ENCODE measurements at regions not wholly inside any gene's neighbourhood (a gene's known extent, or its start where the extent isn't known, plus 50 kb on each side); places are given as distances from the start of the nearest gene placed in this dataset.

GRCh38 chr5:93929131-93929530 is 187.7 kb upstream of the POU5F2 start:
- no peaks in the 10 kb centered on the region for H3K27me3 Mint-ChIP-seq
- H3K4me1 Mint-ChIP-seq, result no peaks in the 10 kb centered on the region
- peaks cover 12% of the 10 kb centered on the region for H3K36me3 Mint-ChIP-seq
- H3K4me3 Mint-ChIP-seq, result no peak overlapping the region
- H3K9me3 Mint-ChIP-seq, result peaks cover 0 to 3% (median under 1%) of the 10 kb centered on the region in 3 donors
- H3K27ac Mint-ChIP-seq, result no peak overlapping the region

- H3K9me3 Mint-ChIP-seq, result no peaks in the 10 kb centered on the region
- H3K4me3 Mint-ChIP-seq, result no peak overlapping the region
- no peaks in the 10 kb centered on the region for H3K27me3 Mint-ChIP-seq
- H3K27ac Mint-ChIP-seq, result no peak overlapping the region
- peaks cover 5% of the 10 kb centered on the region for H3K36me3 Mint-ChIP-seq
- peaks cover 0 to 1% (median 0%) of the 10 kb centered on the region in 3 donors for H3K4me1 Mint-ChIP-seq
These were observed 185.6 kb upstream of the POU5F2 start for GRCh38 chr5:93926831-93927620.

- no peaks in the 10 kb centered on the region for H3K27me3 Mint-ChIP-seq
- no peak overlapping the region for H3K4me3 Mint-ChIP-seq
- peaks cover 7% of the 10 kb centered on the region for H3K36me3 Mint-ChIP-seq
- H3K4me1 Mint-ChIP-seq, result peaks cover 0 to 4% (median 0%) of the 10 kb centered on the region in 3 donors
- no peak overlapping the region for H3K27ac Mint-ChIP-seq
- H3K9me3 Mint-ChIP-seq, result no peaks in the 10 kb centered on the region
These were observed 183.9 kb upstream of the POU5F2 start for GRCh38 chr5:93925321-93925720.

- Mint-ChIP-seq H3K9me3 (no peaks in the 10 kb centered on the region), H3K27ac (no peak overlapping the region), H3K4me3 (no peak overlapping the region), H3K27me3 (no peaks in the 10 kb centered on the region), H3K36me3 (peaks cover 7% of the 10 kb centered on the region), H3K4me1 (peaks cover 0 to 4% (median 0%) of the 10 kb centered on the region in 3 donors)
These were observed 183.2 kb upstream of the POU5F2 start for GRCh38 chr5:93924628-93925027.

- Mint-ChIP-seq H3K36me3 (peaks cover 7% of the 10 kb centered on the region), H3K4me3 (no peak overlapping the region), H3K27ac (no peak overlapping the region), H3K9me3 (no peaks in the 10 kb centered on the region), H3K27me3 (no peaks in the 10 kb centered on the region), H3K4me1 (peaks cover 0 to 4% (median 0%) of the 10 kb centered on the region in 3 donors)
These were observed 181.2 kb upstream of the POU5F2 start for GRCh38 chr5:93922551-93922950.

GRCh38 chr5:93921001-93921400 is 179.6 kb upstream of the POU5F2 start:
- Mint-ChIP-seq H3K36me3 (peaks cover 7% of the 10 kb centered on the region), H3K9me3 (no peaks in the 10 kb centered on the region), H3K4me1 (peaks cover 0 to 4% (median 0%) of the 10 kb centered on the region in 3 donors), H3K27ac (no peak overlapping the region), H3K27me3 (no peaks in the 10 kb centered on the region), H3K4me3 (no peak overlapping the region)

GRCh38 chr5:93916872-93917271 is 175.5 kb upstream of the POU5F2 start:
- Mint-ChIP-seq H3K4me3 (no peak overlapping the region), H3K36me3 (no peaks in the 10 kb centered on the region), H3K9me3 (no peaks in the 10 kb centered on the region), H3K4me1 (peaks cover 0 to 1% (median 1%) of the 10 kb centered on the region in 3 donors), H3K27ac (no peak overlapping the region), H3K27me3 (no peaks in the 10 kb centered on the region)

- Mint-ChIP-seq H3K9me3 (no peaks in the 10 kb centered on the region), H3K4me3 (no peak overlapping the region), H3K36me3 (no peaks in the 10 kb centered on the region), H3K27me3 (no peaks in the 10 kb centered on the region), H3K4me1 (peaks cover 0 to 1% (median 0%) of the 10 kb centered on the region in 3 donors), H3K27ac (no peak overlapping the region)
These were observed 173.7 kb upstream of the POU5F2 start for GRCh38 chr5:93915142-93915553.

- no peaks in the 10 kb centered on the region for H3K36me3 Mint-ChIP-seq
- H3K27ac Mint-ChIP-seq, result no peak overlapping the region
- no peaks in the 10 kb centered on the region for H3K9me3 Mint-ChIP-seq
- H3K4me1 Mint-ChIP-seq, result peaks cover 0 to 1% (median 0%) of the 10 kb centered on the region in 3 donors
- no peak overlapping the region for H3K4me3 Mint-ChIP-seq
- no peaks in the 10 kb centered on the region for H3K27me3 Mint-ChIP-seq
These were observed 170.2 kb upstream of the POU5F2 start for GRCh38 chr5:93911609-93912008.

- no peaks in the 10 kb centered on the region for H3K4me1 Mint-ChIP-seq
- H3K9me3 Mint-ChIP-seq, result no peaks in the 10 kb centered on the region
These were observed 168.0 kb upstream of the POU5F2 start for GRCh38 chr5:93909356-93909755.

GRCh38 chr5:93904917-93905316 is 163.5 kb upstream of the POU5F2 start:
- Mint-ChIP-seq H3K4me3 (no peak overlapping the region), H3K9me3 (no peaks in the 10 kb centered on the region), H3K4me1 (no peaks in the 10 kb centered on the region), H3K36me3 (no peaks in the 10 kb centered on the region), H3K27ac (no peak overlapping the region), H3K27me3 (no peaks in the 10 kb centered on the region)

More at GRCh38 chr5:93909356-93909755, 168.0 kb upstream of the POU5F2 start:
- Mint-ChIP-seq H3K4me3 (no peak overlapping the region), H3K27me3 (no peaks in the 10 kb centered on the region), H3K36me3 (no peaks in the 10 kb centered on the region), H3K27ac (no peak overlapping the region)

GRCh38 chr5:93902288-93902687 is 160.9 kb upstream of the POU5F2 start:
- H3K9me3 Mint-ChIP-seq, result no peaks in the 10 kb centered on the region
- H3K27ac Mint-ChIP-seq, result no peak overlapping the region
- no peaks in the 10 kb centered on the region for H3K27me3 Mint-ChIP-seq
- no peaks in the 10 kb centered on the region for H3K4me1 Mint-ChIP-seq
- no peak overlapping the region for H3K4me3 Mint-ChIP-seq
- H3K36me3 Mint-ChIP-seq, result no peaks in the 10 kb centered on the region

GRCh38 chr5:93899026-93899600 is 157.7 kb upstream of the POU5F2 start:
- Mint-ChIP-seq H3K9me3 (no peaks in the 10 kb centered on the region), H3K4me1 (no peaks in the 10 kb centered on the region), H3K36me3 (no peaks in the 10 kb centered on the region), H3K4me3 (no peak overlapping the region), H3K27me3 (no peaks in the 10 kb centered on the region), H3K27ac (no peak overlapping the region)

- H3K36me3 Mint-ChIP-seq, result no peaks in the 10 kb centered on the region
- no peak overlapping the region for H3K4me3 Mint-ChIP-seq
- no peak overlapping the region for H3K27ac Mint-ChIP-seq
- no peaks in the 10 kb centered on the region for H3K27me3 Mint-ChIP-seq
- H3K4me1 Mint-ChIP-seq, result no peaks in the 10 kb centered on the region
- no peaks in the 10 kb centered on the region for H3K9me3 Mint-ChIP-seq
These were observed 153.4 kb upstream of the POU5F2 start for GRCh38 chr5:93894601-93895354.

GRCh38 chr5:93893075-93893474 is 151.7 kb upstream of the POU5F2 start:
- Mint-ChIP-seq H3K4me1 (peaks cover 0 to 6% (median 0%) of the 10 kb centered on the region in 3 donors), H3K27me3 (no peaks in the 10 kb centered on the region), H3K9me3 (no peaks in the 10 kb centered on the region), H3K4me3 (no peak overlapping the region), H3K27ac (peak overlapping the region in 1 of 3 donors; percentile 36), H3K36me3 (peaks cover 3% of the 10 kb centered on the region)

All from IgD-negative memory B cell (primary cell).